ENCODE measurements at regions not wholly inside any gene's neighbourhood (a gene's known extent, or its start where the extent isn't known, plus 50 kb on each side); places are given as distances from the start of the nearest gene placed in this dataset.

DNA sequence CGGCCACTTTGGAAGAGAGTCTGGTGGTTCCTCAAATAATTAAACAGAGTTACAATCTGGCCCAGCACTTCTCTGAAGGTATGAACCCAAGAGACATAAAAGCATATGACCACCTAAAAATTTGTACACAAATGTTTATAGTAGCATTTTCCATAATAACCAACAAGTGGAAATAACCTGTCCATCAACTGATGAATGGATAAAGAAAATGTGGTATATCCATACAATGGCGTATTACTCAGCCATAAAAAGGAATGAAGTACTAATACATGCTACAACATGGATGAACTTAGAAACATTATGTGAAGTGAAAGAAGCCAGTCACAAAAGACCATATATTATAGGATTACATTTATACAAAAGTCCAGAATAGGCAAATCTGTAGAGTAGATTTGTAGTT, 76.0 kb upstream of the RGPD5 start:
- TF ChIP-seq, protein P1, sequence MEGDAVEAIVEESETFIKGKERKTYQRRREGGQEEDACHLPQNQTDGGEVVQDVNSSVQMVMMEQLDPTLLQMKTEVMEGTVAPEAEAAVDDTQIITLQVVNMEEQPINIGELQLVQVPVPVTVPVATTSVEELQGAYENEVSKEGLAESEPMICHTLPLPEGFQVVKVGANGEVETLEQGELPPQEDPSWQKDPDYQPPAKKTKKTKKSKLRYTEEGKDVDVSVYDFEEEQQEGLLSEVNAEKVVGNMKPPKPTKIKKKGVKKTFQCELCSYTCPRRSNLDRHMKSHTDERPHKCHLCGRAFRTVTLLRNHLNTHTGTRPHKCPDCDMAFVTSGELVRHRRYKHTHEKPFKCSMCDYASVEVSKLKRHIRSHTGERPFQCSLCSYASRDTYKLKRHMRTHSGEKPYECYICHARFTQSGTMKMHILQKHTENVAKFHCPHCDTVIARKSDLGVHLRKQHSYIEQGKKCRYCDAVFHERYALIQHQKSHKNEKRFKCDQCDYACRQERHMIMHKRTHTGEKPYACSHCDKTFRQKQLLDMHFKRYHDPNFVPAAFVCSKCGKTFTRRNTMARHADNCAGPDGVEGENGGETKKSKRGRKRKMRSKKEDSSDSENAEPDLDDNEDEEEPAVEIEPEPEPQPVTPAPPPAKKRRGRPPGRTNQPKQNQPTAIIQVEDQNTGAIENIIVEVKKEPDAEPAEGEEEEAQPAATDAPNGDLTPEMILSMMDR (IDR thresholded peaks at IDR 0.05; ENCODE audit: low read depth, low read length), result no peak
- TF ChIP-seq EZH2phosphoT487 (IDR thresholded peaks at IDR 0.05; ENCODE audit: low read depth), result no peak

All from OCI-LY3 (cell line).